ENCODE measurements at regions not wholly inside any gene's neighbourhood (a gene's known extent, or its start where the extent isn't known, plus 50 kb on each side); places are given as distances from the start of the nearest gene placed in this dataset.
A peak's percentile ranks its signal among the peaks of the same experiment; 100 is the strongest.

DNA sequence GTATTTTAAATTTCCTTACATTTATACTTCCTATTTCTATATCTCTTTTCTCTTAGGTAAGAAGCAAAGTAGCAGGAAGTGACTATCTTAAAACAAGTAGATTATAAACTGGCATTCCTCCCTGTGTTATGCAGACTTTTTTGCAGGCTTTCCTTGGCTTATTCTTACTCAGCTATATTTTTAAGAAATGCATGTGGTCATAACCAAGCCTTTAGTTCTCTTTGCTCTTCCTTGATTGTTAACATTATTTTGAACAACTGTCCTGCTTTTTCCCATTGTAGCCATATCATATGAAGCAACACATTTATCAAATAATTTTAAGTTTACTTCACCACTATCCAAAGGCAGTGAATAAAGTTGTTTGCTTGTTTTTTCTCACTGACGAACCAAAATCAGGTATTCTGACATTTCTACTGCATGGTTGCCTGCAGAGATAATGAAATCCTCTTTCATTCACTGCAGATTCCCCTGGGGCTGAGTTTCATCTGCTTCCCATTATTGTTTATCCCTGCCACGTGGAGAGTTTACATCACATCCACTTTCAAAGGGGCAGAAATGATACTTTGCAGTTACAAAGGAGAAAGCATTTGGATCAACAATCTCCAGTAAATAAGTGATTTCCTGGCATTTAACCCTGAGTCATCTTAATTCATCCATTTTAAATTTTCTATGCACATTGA lies 389.9 kb upstream of the SEMA3C start:
- Histone ChIP-seq H3K9me3 (no peaks in the 10 kb centered on the region), H3K4me1 (no peaks in the 10 kb centered on the region), H3K27me3 (no peaks in the 10 kb centered on the region), H3K4me3 (no peak overlapping the region), H3K36me3 (no peaks in the 10 kb centered on the region), H3K27ac (no peak overlapping the region)
- TF ChIP-seq, protein P1, sequence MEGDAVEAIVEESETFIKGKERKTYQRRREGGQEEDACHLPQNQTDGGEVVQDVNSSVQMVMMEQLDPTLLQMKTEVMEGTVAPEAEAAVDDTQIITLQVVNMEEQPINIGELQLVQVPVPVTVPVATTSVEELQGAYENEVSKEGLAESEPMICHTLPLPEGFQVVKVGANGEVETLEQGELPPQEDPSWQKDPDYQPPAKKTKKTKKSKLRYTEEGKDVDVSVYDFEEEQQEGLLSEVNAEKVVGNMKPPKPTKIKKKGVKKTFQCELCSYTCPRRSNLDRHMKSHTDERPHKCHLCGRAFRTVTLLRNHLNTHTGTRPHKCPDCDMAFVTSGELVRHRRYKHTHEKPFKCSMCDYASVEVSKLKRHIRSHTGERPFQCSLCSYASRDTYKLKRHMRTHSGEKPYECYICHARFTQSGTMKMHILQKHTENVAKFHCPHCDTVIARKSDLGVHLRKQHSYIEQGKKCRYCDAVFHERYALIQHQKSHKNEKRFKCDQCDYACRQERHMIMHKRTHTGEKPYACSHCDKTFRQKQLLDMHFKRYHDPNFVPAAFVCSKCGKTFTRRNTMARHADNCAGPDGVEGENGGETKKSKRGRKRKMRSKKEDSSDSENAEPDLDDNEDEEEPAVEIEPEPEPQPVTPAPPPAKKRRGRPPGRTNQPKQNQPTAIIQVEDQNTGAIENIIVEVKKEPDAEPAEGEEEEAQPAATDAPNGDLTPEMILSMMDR (IDR thresholded peaks at IDR 0.05), result no peak
- DNase-seq (no peak), ATAC-seq (no peak)
- intact Hi-C loops (cut with DNase I), result no loop called here

DNA sequence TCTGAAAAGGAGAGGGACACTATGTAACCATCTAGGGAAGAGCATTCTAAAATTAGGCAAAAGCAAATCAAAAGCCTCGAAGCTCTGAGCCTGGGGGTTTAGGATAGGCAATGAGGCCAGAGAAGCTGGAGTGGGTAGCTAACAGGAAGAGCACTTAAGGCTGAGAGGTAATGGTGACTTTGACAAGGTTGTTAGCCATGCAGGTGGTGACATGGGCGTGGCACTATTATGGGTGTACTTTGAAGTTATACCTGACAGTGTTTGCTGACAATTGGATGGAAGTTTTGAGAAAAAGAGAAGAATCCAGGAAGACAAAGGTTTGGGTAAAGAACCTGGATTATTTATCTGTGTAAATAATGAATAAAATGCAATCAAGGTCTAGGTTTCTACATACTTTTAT lies 383.0 kb upstream of the SEMA3C start:
- H3K27me3 ChIP-seq, result no peaks in the 10 kb centered on the region
- H3K9me3 ChIP-seq, result no peaks in the 10 kb centered on the region
- H3K4me1 ChIP-seq, result no peaks in the 10 kb centered on the region
- no peak for ATAC-seq
- no peak overlapping the region for H3K4me3 ChIP-seq
- no peak overlapping the region for H3K27ac ChIP-seq
- no peaks in the 10 kb centered on the region for H3K36me3 ChIP-seq
- TF ChIP-seq, protein P1 (IDR thresholded peaks at IDR 0.05), result no peak
- no peak for DNase-seq
- intact Hi-C loops (cut with DNase I), result no loop called here

DNA sequence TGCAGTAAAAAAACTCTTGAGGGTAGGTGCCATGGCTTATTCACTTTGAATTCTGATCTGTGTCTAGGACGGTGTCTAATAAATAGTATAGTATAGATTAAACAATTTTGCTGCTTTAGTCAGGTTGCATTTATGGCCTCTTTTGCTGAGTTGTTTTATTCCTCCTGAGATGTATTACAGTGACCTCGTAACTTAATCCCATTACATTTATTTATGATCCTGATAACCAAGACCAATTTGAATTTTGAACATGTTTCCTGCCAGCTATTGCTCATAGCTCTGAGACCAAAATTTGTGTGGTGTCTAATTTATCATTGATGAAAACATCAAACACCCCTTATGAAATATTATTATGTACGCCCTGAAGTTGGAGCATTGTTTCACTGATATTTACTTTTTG lies 381.9 kb upstream of the SEMA3C start:
- TF ChIP-seq, protein P1 (IDR thresholded peaks at IDR 0.05), result no peak
- no peaks in the 10 kb centered on the region for H3K36me3 ChIP-seq
- DNase-seq (no peak), ATAC-seq (no peak)
- no peaks in the 10 kb centered on the region for H3K9me3 ChIP-seq
- intact Hi-C loops (cut with DNase I), result no loop called here
- no peaks in the 10 kb centered on the region for H3K27me3 ChIP-seq
- no peaks in the 10 kb centered on the region for H3K4me1 ChIP-seq
- no peak overlapping the region for H3K4me3 ChIP-seq
- no peak overlapping the region for H3K27ac ChIP-seq

DNA sequence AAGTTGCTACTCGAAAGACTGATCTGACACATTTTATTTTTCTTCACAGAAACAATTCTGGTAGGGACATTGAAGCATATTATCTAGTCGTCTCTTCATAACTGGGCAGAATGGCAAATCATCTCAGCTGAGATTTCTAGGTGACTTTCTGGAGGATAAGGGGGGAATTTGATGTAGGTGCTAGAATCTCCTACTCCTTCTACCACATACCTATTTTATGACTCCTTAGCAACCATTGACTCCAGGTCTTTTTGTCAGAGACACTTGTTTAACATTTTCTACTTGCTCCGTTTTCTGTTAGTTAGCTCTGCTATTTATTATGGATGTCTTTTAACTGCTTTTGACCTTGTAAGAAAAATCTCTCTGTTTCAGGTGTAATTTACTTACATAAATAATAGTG lies 380.9 kb upstream of the SEMA3C start:
- DNase-seq (no peak), ATAC-seq (no peak)
- Histone ChIP-seq H3K4me3 (no peak overlapping the region), H3K27ac (no peak overlapping the region), H3K27me3 (no peaks in the 10 kb centered on the region), H3K9me3 (no peaks in the 10 kb centered on the region), H3K36me3 (no peaks in the 10 kb centered on the region), H3K4me1 (no peaks in the 10 kb centered on the region)
- TF ChIP-seq, protein P1 (IDR thresholded peaks at IDR 0.05), result no peak
- intact Hi-C loops (cut with DNase I), result no loop called here

DNA sequence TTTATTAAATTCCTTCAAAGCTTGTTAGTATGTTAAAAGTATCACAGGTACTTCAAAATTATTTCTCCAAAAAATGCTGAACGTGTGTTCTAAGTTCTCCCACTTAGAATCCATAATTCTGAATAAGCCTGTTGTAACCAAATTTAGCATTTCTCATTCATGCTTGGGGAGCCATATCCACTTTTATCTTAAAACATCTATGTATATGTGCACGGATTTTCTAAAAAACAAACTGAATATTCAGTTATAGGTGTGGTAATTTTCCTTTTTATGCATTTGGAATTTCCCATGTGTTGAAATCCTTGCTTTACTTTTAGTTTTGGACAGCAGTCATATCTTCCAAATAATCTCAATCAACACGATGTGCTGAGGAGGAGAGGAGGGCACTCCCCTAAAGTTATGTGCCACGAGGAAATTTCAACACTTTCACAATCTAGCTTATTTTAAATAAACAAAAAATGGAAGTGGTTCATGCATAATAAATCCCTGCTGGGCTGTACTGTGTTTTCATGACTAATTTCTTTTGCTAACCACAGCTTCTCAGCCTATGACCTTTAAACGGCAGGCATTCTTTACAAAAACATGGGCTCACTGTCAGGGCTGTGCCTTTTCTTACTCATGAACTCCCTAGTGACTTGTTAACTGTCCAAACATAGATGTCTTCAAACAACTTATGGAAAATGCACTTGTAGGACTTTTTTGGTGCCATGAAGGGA lies 380.3 kb upstream of the SEMA3C start:
- no peak overlapping the region for H3K27ac ChIP-seq
- H3K4me3 ChIP-seq, result no peak overlapping the region
- H3K9me3 ChIP-seq, result no peaks in the 10 kb centered on the region
- peak; percentile 43 for ATAC-seq
- no peaks in the 10 kb centered on the region for H3K36me3 ChIP-seq
- no peak for DNase-seq
- intact Hi-C loops (cut with DNase I), result no loop called here
- no peaks in the 10 kb centered on the region for H3K27me3 ChIP-seq
- TF ChIP-seq, protein P1 (IDR thresholded peaks at IDR 0.05), result no peak
- H3K4me1 ChIP-seq, result no peaks in the 10 kb centered on the region
